NT2/D1 (cell line): ENCODE measurements at regions not wholly inside any gene's neighbourhood (a gene's known extent, or its start where the extent isn't known, plus 50 kb on each side); places are given as distances from the start of the nearest gene placed in this dataset.

Experiments used
- SUZ12 ChIP-seq: IDR thresholded peaks from 2 replicates; pipeline ENCODE4 v1.6.1; 2011; ENCODE audit not compliant: insufficient read length, insufficient read depth; ENCODE audit errors: extremely low read depth
- YY1 ChIP-seq: IDR thresholded peaks from 2 replicates; pipeline ENCODE4 v1.6.1; 2011; ENCODE audit not compliant: insufficient read length, insufficient read depth
- ZNF274 ChIP-seq: IDR thresholded peaks from 2 replicates; pipeline ENCODE4 v1.6.1; 2011; ENCODE audit warnings: mild to moderate bottlenecking, low read depth, low read length

DNA sequence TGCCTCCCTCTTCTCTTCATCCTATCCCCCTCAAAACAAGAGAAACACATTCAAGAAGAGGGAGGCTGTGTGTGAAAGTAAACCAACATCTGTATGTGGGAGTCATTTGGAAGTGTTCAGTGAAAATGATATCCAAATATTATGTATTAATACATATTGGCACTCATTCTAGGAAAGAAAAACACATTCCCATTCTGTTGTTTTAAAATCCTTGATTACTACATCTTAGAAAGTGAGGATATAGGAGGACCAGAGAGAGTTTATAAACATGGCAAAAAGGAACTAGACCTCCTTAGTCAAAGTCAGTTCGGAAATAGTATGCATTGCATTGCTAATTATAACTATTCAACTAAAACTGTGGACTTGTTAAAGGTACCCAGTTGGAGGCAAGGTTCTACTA is 786.6 kb downstream of the ADGRL2 start:
- TF ChIP-seq ZNF274, result no peak
- TF ChIP-seq YY1, result no peak
- TF ChIP-seq SUZ12, result no peak
